Left lung (tissue), 4 donors: ENCODE measurements at regions not wholly inside any gene's neighbourhood (a gene's known extent, or its start where the extent isn't known, plus 50 kb on each side); places are given as distances from the start of the nearest gene placed in this dataset.

ENCODE experiments used
- ATAC-seq: fragments of 200-7000 bp; cut with Tn5 transposase; one replicate; pipeline ENCODE4 v1.9.1; 2020; ENCODE audit warnings: moderate library complexity
- DNase-seq, 4 donors: peaks; one replicate each; pipeline ENCODE4 v3.0.0-alpha.2; 2013 to 2020
- H3K27ac ChIP-seq, 2 donors: fragments of 200-600 bp; sonication (generic) in 1 of 2; one replicate each; pipeline versions ENCODE4 v1.5.0 to v1.8.0; 2020 to 2021
- H3K27me3 ChIP-seq, 2 donors: fragments of 200-600 bp; sonication (generic) in 1 of 2; one replicate each; pipeline versions ENCODE4 v1.5.0 to v1.8.0; 2020 to 2021
- H3K36me3 ChIP-seq, 2 donors: fragments of 200-600 bp; sonication (generic) in 1 of 2; one replicate each; pipeline versions ENCODE4 v1.5.0 to v1.8.0; 2020 to 2021
- H3K4me1 ChIP-seq, 2 donors: fragments of 200-600 bp; one replicate each; pipeline ENCODE4 v1.8.0; 2021
- H3K4me3 ChIP-seq, 2 donors: fragments of 200-600 bp; sonication (generic) in 1 of 2; one replicate each; pipeline versions ENCODE4 v1.5.0 to v1.8.0; 2020 to 2021; ENCODE audit warnings: mild to moderate bottlenecking in 1 of 2
- H3K9me3 ChIP-seq, 2 donors: fragments of 200-600 bp; sonication (generic) in 1 of 2; one replicate each; pipeline versions ENCODE4 v1.5.0 to v1.8.0; 2020 to 2021
- intact Hi-C, 2 donors: fragments of 100-400 bp; cut with DNase I; formaldehyde crosslinking; loops; one replicate each; pipeline versions ENCODE4 v1.11.2 to v1.14.2; 2022
- TF ChIP-seq, protein P1 (sequence below), 2 donors: fragments of 200-600 bp; sonication (generic) in 1 of 2; IDR thresholded peaks; one replicate each; pipeline versions ENCODE4 v1.5.0 to v1.8.0; 2021; ENCODE audit warnings: antibody characterized with exemption in 2 of 2
- donor health status: DM: no; HTN: yes; CAD: no.
- donor health status: DM: no; HTN: no; CAD: no.

DNA sequence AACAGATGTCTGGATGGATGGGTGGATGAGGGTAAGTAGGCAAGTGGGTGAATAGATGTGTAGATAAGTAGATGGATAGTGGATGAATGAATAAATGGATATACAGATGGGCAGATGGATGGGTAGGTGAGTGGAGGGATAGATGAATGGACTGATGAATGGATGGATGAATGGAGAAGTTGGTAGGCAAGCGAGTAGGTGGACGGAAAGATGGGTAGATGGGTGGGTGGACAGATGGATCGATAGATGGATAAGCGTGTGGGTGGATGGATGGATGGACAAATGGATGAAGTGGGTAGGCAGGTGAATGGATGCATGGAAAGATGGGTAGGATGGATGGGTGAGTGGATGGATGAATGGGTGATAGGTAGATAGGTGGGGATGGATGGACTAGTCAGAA, 393.2 kb downstream of the SHANK2 start:
- H3K27me3 ChIP-seq = no peaks in the 10 kb centered on the region
- H3K27ac ChIP-seq = no peak overlapping the region
- H3K4me1 ChIP-seq = no peaks in the 10 kb centered on the region
- intact Hi-C loops = no loop called here
- no peaks in the 10 kb centered on the region for H3K36me3 ChIP-seq
- TF ChIP-seq, protein P1, sequence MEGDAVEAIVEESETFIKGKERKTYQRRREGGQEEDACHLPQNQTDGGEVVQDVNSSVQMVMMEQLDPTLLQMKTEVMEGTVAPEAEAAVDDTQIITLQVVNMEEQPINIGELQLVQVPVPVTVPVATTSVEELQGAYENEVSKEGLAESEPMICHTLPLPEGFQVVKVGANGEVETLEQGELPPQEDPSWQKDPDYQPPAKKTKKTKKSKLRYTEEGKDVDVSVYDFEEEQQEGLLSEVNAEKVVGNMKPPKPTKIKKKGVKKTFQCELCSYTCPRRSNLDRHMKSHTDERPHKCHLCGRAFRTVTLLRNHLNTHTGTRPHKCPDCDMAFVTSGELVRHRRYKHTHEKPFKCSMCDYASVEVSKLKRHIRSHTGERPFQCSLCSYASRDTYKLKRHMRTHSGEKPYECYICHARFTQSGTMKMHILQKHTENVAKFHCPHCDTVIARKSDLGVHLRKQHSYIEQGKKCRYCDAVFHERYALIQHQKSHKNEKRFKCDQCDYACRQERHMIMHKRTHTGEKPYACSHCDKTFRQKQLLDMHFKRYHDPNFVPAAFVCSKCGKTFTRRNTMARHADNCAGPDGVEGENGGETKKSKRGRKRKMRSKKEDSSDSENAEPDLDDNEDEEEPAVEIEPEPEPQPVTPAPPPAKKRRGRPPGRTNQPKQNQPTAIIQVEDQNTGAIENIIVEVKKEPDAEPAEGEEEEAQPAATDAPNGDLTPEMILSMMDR (IDR thresholded peaks at IDR 0.05) = no peak
- no peak for DNase-seq
- H3K4me3 ChIP-seq = no peak overlapping the region
- no peak for ATAC-seq
- H3K9me3 ChIP-seq = no peaks in the 10 kb centered on the region

DNA sequence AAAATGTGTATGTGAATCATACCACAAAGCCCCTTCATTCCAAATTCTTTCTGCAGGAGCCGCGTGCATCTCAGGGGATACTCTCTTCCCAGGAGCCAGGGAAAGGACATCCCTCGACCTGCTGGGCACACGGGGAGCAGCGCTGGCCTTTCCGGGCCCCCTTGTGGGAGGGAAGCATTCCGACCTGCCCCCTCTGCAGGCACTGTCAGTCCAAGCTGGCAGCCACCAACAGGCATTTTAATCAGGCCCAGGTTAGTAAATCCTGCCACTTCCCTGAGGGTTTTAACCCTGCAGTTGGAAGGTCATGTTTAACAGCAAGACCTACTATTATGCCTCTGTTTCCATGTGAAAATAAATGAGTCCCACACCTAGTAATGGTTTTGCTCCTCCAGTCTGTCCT, 391.5 kb downstream of the SHANK2 start:
- no peak for ATAC-seq

DNA sequence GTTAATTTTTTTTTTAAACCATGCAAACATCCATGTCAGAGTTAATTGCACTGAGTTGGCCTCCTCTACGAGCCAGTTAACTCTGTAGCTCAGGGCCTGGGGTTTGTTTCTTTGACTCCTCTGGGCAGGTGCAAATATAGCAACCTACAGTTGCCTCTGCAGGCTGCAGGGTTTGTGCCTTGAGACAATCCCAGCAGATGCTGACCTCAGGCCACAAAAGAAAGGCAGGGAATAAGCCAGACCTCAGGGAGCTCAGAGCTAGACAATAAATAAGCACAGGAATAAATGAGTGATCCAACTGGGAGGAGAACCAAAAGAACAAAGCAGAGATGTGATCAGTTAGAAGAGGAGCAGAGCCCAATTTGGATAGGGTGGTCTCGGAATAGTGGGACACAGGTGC, 390.8 kb downstream of the SHANK2 start:
- no peak for ATAC-seq

More for the DNA sequence above, 391.5 kb downstream of the SHANK2 start:
- no peak for DNase-seq
- no peak overlapping the region for H3K4me3 ChIP-seq
- no peaks in the 10 kb centered on the region for H3K9me3 ChIP-seq
- H3K27ac ChIP-seq = no peak overlapping the region
- intact Hi-C loops = no loop called here
- no peaks in the 10 kb centered on the region for H3K27me3 ChIP-seq
- H3K36me3 ChIP-seq = no peaks in the 10 kb centered on the region
- TF ChIP-seq, protein P1 (IDR thresholded peaks at IDR 0.05) = no peak
- H3K4me1 ChIP-seq = no peaks in the 10 kb centered on the region

DNA sequence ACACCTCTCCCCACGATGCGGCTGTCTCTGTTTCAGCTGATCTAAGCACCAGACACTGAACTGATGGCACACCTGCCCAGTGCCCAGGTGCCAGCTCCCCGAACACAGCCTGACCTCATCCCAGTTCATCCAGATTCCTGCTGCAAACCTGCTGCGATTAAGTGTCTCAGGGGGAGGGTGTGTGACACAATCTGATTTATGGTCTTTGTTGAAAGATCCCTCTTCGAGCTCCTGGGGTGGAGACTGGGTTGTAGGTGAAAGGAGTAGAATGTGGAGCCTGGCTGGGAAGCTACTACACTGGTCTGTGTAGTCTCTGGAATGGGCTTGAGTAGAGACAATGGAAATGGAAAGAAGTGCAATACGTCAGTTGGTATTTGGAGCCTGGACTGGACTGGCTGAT, 390.3 kb downstream of the SHANK2 start:
- DNase-seq (no peak), ATAC-seq (no peak)
- no peaks in the 10 kb centered on the region for H3K36me3 ChIP-seq
- no peak overlapping the region for H3K4me3 ChIP-seq
- no peaks in the 10 kb centered on the region for H3K27me3 ChIP-seq
- no peaks in the 10 kb centered on the region for H3K9me3 ChIP-seq
- intact Hi-C loops = no loop called here
- H3K27ac ChIP-seq = no peak overlapping the region
- no peaks in the 10 kb centered on the region for H3K4me1 ChIP-seq
- TF ChIP-seq, protein P1 (IDR thresholded peaks at IDR 0.05) = no peak

More for the DNA sequence above, 390.8 kb downstream of the SHANK2 start:
- H3K36me3 ChIP-seq = no peaks in the 10 kb centered on the region
- TF ChIP-seq, protein P1 (IDR thresholded peaks at IDR 0.05) = no peak
- no peak overlapping the region for H3K4me3 ChIP-seq
- no peak overlapping the region for H3K27ac ChIP-seq
- H3K4me1 ChIP-seq = no peaks in the 10 kb centered on the region
- H3K27me3 ChIP-seq = no peaks in the 10 kb centered on the region
- intact Hi-C loops = no loop called here
- DNase-seq = no peak
- H3K9me3 ChIP-seq = no peaks in the 10 kb centered on the region

DNA sequence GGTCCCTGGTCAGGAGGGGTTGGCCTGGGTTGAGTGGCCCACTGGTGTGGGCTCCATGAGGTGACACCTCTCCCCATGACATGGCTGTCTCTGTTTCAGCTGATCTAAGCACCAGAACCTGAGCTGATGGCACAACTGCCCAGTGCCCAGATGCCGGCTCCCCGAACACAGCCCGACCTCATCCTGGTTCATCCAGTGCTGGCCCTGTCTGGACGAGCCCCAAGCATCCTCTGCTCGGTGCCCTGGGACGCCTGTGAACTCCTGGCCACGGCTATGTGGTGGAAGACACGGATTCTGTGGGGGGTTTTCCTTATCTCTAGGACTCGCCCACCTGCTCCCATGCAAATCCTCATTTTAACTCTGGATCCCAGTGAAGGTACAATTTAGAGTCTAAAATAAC, 389.2 kb downstream of the SHANK2 start:
- no peaks in the 10 kb centered on the region for H3K9me3 ChIP-seq
- TF ChIP-seq, protein P1 (IDR thresholded peaks at IDR 0.05) = no peak
- H3K27me3 ChIP-seq = no peaks in the 10 kb centered on the region
- H3K4me3 ChIP-seq = no peak overlapping the region
- no peak overlapping the region for H3K27ac ChIP-seq
- no peaks in the 10 kb centered on the region for H3K4me1 ChIP-seq
- DNase-seq (no peak), ATAC-seq (no peak)
- no peaks in the 10 kb centered on the region for H3K36me3 ChIP-seq
- intact Hi-C loops = no loop called here
